Bronchial epithelial cell (primary cell): ENCODE measurements at regions not wholly inside any gene's neighbourhood (a gene's known extent, or its start where the extent isn't known, plus 50 kb on each side); places are given as distances from the start of the nearest gene placed in this dataset.

Experiments used
- DNase-seq: peaks from one replicate; pipeline ENCODE4 v3.0.0-alpha.2; 2010; ENCODE audit warnings: low read depth
- FAIRE-seq: peaks from 2 replicates; lab custom pipeline; 2011; peaks lifted over from hg19 to GRCh38; lab: Jason Lieb, UNC
- H3K27me3 ChIP-seq: 2 replicates; pipeline ENCODE4 v1.5.1; 2011; ENCODE audit warnings: low read length; ENCODE audit not compliant: control insufficient read depth, insufficient read depth
- H3K36me3 ChIP-seq: 2 replicates; pipeline ENCODE4 v1.5.1; 2011; ENCODE audit warnings: low read length; ENCODE audit not compliant: control insufficient read depth, insufficient read depth
- H3K4me3 ChIP-seq: 2 replicates; pipeline ENCODE4 v1.5.1; 2011; ENCODE audit warnings: mild to moderate bottlenecking, low read depth, low read length, control low read depth
- TF ChIP-seq, protein P1 (sequence below): IDR thresholded peaks from 2 replicates; pipeline ENCODE4 v1.5.1; 2011; ENCODE audit warnings: mild to moderate bottlenecking, moderate library complexity, low read length, control low read depth, inconsistent platforms; ENCODE audit not compliant: insufficient read depth, severe bottlenecking

GRCh38 chr12:87302126-87302745 is 727.0 kb downstream of the C12orf50 start:
- FAIRE-seq (no peak), DNase-seq (no peak)
- no peaks in the 10 kb centered on the region for H3K36me3 ChIP-seq
- TF ChIP-seq, protein P1, sequence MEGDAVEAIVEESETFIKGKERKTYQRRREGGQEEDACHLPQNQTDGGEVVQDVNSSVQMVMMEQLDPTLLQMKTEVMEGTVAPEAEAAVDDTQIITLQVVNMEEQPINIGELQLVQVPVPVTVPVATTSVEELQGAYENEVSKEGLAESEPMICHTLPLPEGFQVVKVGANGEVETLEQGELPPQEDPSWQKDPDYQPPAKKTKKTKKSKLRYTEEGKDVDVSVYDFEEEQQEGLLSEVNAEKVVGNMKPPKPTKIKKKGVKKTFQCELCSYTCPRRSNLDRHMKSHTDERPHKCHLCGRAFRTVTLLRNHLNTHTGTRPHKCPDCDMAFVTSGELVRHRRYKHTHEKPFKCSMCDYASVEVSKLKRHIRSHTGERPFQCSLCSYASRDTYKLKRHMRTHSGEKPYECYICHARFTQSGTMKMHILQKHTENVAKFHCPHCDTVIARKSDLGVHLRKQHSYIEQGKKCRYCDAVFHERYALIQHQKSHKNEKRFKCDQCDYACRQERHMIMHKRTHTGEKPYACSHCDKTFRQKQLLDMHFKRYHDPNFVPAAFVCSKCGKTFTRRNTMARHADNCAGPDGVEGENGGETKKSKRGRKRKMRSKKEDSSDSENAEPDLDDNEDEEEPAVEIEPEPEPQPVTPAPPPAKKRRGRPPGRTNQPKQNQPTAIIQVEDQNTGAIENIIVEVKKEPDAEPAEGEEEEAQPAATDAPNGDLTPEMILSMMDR: no peak
- H3K4me3 ChIP-seq: no peak overlapping the region
- no peaks in the 10 kb centered on the region for H3K27me3 ChIP-seq

DNA sequence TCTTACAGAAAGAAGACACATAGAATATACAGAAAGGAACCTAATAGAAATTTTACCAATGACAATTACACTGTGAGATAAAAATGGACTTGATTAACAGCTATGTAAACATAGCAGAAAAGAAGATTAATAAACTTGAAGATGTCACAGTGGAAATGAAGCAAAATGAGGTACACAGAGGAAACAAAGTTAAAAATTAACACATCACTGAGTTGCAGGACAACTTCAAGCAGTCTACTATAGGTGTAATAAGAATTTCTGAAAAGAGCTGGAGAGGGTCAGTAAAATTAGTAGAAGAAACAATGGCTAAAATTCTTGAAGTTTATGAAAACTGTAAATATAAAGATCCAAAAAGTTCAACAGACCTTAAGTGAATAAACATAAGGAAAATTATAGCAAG is 738.7 kb downstream of the C12orf50 start:
- TF ChIP-seq, protein P1: no peak
- Histone ChIP-seq H3K36me3 (no peaks in the 10 kb centered on the region), H3K27me3 (no peaks in the 10 kb centered on the region), H3K4me3 (no peak overlapping the region)
- DNase-seq (no peak), FAIRE-seq (no peak)

GRCh38 chr12:87283886-87284285 is 745.3 kb downstream of the C12orf50 start:
- TF ChIP-seq, protein P1: no peak
- DNase-seq: no peak
- Histone ChIP-seq H3K4me3 (no peak overlapping the region), H3K36me3 (no peaks in the 10 kb centered on the region), H3K27me3 (no peaks in the 10 kb centered on the region)
- no peak for FAIRE-seq

GRCh38 chr12:87283111-87283510 is 746.1 kb downstream of the C12orf50 start:
- FAIRE-seq (no peak), DNase-seq (no peak)
- H3K36me3 ChIP-seq: no peaks in the 10 kb centered on the region
- TF ChIP-seq, protein P1: no peak
- H3K4me3 ChIP-seq: no peak overlapping the region
- H3K27me3 ChIP-seq: no peaks in the 10 kb centered on the region

- no peak overlapping the region for H3K4me3 ChIP-seq
- no peaks in the 10 kb centered on the region for H3K27me3 ChIP-seq
- TF ChIP-seq, protein P1: no peak
- DNase-seq (no peak), FAIRE-seq (no peak)
- no peaks in the 10 kb centered on the region for H3K36me3 ChIP-seq
Measured at GRCh38 chr12:87280893-87281292, 748.3 kb downstream of the C12orf50 start.

DNA sequence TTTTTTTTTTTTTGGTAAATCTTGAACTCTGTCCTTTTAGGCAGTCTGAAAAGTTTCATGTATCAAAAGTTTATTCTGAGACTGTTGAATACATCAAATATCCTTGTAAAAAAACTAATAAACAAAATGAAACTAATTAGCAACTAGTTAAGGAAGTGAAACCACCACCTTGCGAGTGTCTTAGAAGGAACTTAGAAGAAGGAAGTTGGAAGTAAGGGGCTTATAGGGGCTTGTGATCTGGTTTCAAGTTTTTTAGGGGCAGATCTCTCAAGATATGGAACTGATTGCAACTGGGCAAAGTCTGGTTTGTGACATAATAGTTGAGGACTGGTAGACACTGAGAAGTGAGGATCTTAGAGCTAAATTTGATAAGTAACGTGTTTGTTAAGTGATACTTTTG is 748.8 kb downstream of the C12orf50 start:
- no peaks in the 10 kb centered on the region for H3K27me3 ChIP-seq
- TF ChIP-seq, protein P1: no peak
- H3K36me3 ChIP-seq: no peaks in the 10 kb centered on the region
- DNase-seq (no peak), FAIRE-seq (no peak)
- no peak overlapping the region for H3K4me3 ChIP-seq
